Neural crest cell (in vitro differentiated cells): ENCODE measurements at regions not wholly inside any gene's neighbourhood (a gene's known extent, or its start where the extent isn't known, plus 50 kb on each side); places are given as distances from the start of the nearest gene placed in this dataset.

ENCODE experiments used
- DNase-seq: peaks from one replicate; pipeline ENCODE4 v3.0.0; 2021; ENCODE audit warnings: low read depth, mixed read lengths, low spot score
- H3K27ac Mint-ChIP-seq: one replicate; pipeline ENCODE4 v1.8.0; 2021; ENCODE audit warnings: mild to moderate bottlenecking, mixed read lengths; ENCODE audit not compliant: unreplicated experiment
- H3K27me3 Mint-ChIP-seq: 2 replicates; pipeline ENCODE4 v1.8.0; 2021; ENCODE audit warnings: low read depth, mild to moderate bottlenecking, mixed read lengths
- H3K36me3 Mint-ChIP-seq: 2 replicates; pipeline ENCODE4 v1.8.0; 2021; ENCODE audit warnings: low read depth, mild to moderate bottlenecking, mixed read lengths
- H3K4me1 Mint-ChIP-seq: 2 replicates; pipeline ENCODE4 v1.8.0; 2021; ENCODE audit warnings: mixed read lengths
- H3K4me3 Mint-ChIP-seq: one replicate; pipeline ENCODE4 v1.8.0; 2021; ENCODE audit warnings: mild to moderate bottlenecking, mixed read lengths
- H3K9me3 Mint-ChIP-seq: 2 replicates; pipeline ENCODE4 v1.8.0; 2021; ENCODE audit warnings: mixed read lengths
- CTCF ChIP-seq: fragments of 200-600 bp; sonication (generic); conservative IDR thresholded peaks from 2 replicates; pipeline ENCODE4 v1.5.0; 2021; ENCODE audit warnings: antibody characterized with exemption, mild to moderate bottlenecking

- H3K27ac Mint-ChIP-seq, result no peak overlapping the region
- H3K4me1 Mint-ChIP-seq, result no peaks in the 10 kb centered on the region
- no peak for DNase-seq
- H3K36me3 Mint-ChIP-seq, result no peaks in the 10 kb centered on the region
- no peak overlapping the region for H3K4me3 Mint-ChIP-seq
- H3K27me3 Mint-ChIP-seq, result no peaks in the 10 kb centered on the region
- TF ChIP-seq CTCF, result no peak
- H3K9me3 Mint-ChIP-seq, result no peaks in the 10 kb centered on the region
These were observed 301.1 kb downstream of the PRR16 start for GRCh38 chr5:120765189-120765588.

- no peaks in the 10 kb centered on the region for H3K4me1 Mint-ChIP-seq
- no peak for TF ChIP-seq CTCF
- DNase-seq, result no peak
- H3K27me3 Mint-ChIP-seq, result no peaks in the 10 kb centered on the region
- no peak overlapping the region for H3K27ac Mint-ChIP-seq
- no peaks in the 10 kb centered on the region for H3K9me3 Mint-ChIP-seq
- H3K4me3 Mint-ChIP-seq, result no peak overlapping the region
- no peaks in the 10 kb centered on the region for H3K36me3 Mint-ChIP-seq
These were observed 303.2 kb downstream of the PRR16 start for GRCh38 chr5:120767178-120767820.

- no peak for TF ChIP-seq CTCF
- DNase-seq, result no peak
- Mint-ChIP-seq H3K4me1 (no peaks in the 10 kb centered on the region), H3K9me3 (no peaks in the 10 kb centered on the region), H3K27ac (no peak overlapping the region), H3K27me3 (no peaks in the 10 kb centered on the region), H3K36me3 (no peaks in the 10 kb centered on the region), H3K4me3 (no peak overlapping the region)
These were observed 305.3 kb downstream of the PRR16 start for GRCh38 chr5:120769312-120769872.

- no peaks in the 10 kb centered on the region for H3K27me3 Mint-ChIP-seq
- H3K4me3 Mint-ChIP-seq, result no peak overlapping the region
- no peaks in the 10 kb centered on the region for H3K9me3 Mint-ChIP-seq
- H3K36me3 Mint-ChIP-seq, result no peaks in the 10 kb centered on the region
- TF ChIP-seq CTCF, result no peak
- H3K4me1 Mint-ChIP-seq, result no peaks in the 10 kb centered on the region
- no peak overlapping the region for H3K27ac Mint-ChIP-seq
- no peak for DNase-seq
These were observed 307.1 kb downstream of the PRR16 start for GRCh38 chr5:120771202-120771601.

- peak overlapping the region; percentile 38 for H3K4me3 Mint-ChIP-seq
- TF ChIP-seq CTCF, result no peak
- no peak for DNase-seq
- H3K9me3 Mint-ChIP-seq, result no peaks in the 10 kb centered on the region
- H3K36me3 Mint-ChIP-seq, result no peaks in the 10 kb centered on the region
- H3K27ac Mint-ChIP-seq, result peak overlapping the region; percentile 97
- H3K4me1 Mint-ChIP-seq, result peaks cover 16% of the 10 kb centered on the region
- H3K27me3 Mint-ChIP-seq, result no peaks in the 10 kb centered on the region
These were observed 314.7 kb downstream of the PRR16 start for GRCh38 chr5:120778491-120779484.
